Activated CD4-positive, CD25-positive, alpha-beta regulatory T cell treated with anti-CD3 and anti-CD28 coated beads, Interleukin-2, amount 50 U/mL, for 16 hours (primary cell): ENCODE measurements at regions not wholly inside any gene's neighbourhood (a gene's known extent, or its start where the extent isn't known, plus 50 kb on each side); places are given as distances from the start of the nearest gene placed in this dataset.

Experiments used
- DNase-seq: peaks from one replicate; pipeline ENCODE4 v3.0.0-alpha.2; 2020; ENCODE audit warnings: low read depth, low spot score

DNA sequence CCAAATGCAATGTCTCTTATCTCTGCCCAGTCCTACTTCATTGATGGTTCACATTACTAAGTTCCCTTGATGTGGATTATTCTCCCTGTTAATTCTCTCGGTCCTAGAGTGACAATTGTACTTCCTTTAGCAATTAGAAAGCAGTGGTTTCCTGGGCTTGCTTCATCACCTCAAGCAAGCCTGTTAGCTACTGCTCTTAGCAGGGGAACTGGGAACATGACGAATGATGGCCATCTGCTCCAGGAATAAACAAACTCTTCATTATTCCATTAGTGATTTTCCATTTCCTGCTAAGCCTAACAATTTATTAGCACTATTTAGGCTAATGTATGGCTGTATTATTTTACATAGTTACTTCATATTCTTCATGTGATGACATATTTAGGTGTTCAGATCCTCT is 331.8 kb downstream of the MTX2 start:
- no peak for DNase-seq

DNA sequence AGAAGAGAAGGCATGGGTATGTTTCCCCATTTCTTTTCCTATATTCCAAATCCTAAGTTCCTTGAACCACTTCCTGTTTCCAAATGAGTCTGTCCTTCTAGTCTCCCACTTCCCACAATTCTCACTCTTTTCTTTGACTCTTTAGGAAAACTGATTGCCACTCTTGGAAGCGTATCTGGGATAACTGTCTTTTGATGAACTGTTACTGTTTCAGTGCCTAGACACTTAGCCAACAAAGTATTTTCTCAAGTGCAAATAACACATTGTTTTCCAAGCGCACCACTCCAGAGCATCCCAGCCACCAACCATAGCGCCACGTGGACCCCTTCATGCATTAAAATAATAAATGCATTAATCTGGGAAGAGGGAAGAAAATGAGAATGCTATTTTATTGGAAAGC is 342.8 kb downstream of the MTX2 start:
- DNase-seq = no peak

DNA sequence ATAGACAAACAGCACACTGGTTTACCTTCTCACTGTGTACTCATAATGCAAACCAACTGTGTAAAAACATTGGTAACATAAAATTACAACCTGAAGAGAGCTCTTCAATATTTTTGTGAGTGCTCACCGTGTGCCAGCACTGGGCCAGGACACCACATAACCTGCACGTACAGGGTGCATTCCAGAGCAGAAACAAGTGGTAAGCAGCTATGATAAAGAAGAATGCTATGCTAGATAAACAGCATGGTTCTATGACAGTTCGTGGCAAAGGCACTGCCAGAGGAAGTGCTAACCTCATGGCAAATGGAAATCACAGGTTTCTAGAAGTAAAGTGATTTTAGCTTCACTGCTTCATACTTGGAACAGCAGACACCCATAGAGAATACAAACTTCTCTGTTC is 343.5 kb downstream of the MTX2 start:
- DNase-seq = no peak

DNA sequence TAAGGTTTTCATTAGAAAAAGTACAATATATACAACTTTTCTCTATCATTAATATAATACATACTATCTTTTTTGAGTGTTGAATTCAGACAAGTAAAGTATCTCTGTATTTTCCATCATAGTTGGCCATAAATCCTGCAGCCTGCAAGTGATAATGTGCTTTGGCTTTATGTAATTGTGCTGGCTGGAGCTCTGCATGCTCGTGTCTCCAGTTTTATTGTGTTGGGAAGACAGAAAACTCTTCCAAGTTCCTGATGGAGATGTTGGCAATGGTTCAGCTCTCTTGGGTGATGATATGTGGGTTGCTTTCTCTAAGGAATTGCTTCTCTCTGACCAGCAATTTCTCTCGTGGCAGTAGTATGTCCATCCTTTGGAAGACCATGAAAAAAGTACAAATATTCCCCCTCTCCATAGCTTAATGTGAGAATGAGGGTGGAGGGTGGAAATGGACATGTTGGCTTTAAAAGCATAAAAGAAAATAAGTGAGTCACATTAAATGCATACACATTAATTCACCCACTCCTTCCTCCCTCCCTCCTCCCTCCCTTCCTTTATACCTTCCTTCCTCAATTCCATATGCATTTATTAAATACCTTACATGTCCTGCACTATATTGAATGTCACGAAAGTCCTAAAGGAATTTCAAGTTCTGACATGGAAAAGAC is 344.2 kb downstream of the MTX2 start:
- DNase-seq = no peak

DNA sequence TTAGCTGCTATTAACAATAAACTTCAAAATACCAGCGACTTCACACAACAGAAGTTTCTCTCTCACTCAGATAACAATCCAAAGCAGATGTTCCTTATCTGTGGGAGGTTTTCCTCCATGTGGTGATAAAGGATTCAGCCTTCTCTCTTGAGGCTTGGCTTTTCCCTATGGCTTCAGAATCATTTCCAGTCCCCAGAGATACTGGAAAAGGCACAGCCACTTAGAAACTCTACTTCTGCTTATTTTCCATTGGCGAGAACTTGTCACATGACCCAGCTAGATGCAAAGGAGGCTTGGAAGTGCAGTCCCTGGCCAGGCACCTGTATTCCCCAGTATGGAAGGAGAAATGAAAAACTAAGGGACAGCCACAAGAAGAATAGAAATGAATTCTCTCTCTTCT is 344.8 kb downstream of the MTX2 start:
- no peak for DNase-seq

DNA sequence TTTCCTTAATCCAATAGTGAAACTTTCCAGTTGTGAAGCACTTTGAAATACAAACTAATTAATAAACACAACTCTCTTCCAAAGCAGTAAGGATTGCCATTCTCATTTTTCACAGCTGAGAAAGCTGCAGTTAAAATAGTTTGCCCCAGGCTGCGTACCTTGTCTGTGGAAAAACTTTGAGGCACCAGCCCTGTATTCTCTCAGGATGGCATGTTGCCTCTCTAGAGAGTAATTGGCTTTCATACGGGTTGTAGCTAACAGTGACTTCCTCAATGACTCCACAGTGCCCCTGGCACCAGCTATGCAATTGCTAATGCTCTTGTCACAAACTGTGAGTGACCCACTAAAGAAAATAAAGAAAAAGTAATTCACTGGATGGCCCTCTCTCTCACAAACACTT is 345.7 kb downstream of the MTX2 start:
- DNase-seq = no peak

DNA sequence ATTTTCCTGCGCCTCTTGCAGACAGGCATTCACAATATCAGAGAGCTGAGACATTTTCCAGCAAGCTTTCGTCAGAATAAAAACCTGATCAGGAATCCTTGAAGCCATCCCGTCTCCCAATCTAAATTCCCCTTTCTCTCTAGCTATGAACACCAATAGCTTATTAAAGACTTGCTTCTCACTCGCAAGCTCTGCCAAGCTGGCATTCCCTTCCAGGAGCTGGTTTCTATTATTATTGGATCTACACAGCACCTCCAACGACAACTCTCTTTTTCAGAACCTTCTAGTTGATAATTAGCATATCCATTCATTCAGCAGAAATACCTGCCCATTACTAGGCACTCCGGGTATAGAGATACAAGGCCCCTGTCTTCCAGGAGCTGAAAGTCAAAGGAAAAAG is 350.3 kb downstream of the MTX2 start:
- no peak for DNase-seq

DNA sequence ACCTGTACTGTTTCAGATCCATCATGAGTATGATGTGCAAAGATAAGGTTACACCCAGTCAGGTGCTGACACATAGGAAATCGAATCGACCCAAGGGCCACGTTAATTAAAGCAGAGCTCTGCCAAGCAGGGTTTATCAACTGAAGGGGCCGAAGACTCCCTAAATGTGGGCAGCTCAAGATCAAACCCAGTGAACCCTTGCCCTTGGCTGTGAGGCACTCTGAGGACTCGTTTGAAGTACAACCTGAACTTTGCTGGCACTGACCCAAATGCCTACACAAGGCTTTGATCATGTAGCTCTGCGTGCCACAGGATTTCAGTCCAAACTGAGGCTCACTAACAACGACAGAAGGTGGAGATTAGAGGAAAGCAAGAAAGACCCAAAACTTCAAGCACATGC is 352.1 kb downstream of the MTX2 start:
- DNase-seq = no peak

DNA sequence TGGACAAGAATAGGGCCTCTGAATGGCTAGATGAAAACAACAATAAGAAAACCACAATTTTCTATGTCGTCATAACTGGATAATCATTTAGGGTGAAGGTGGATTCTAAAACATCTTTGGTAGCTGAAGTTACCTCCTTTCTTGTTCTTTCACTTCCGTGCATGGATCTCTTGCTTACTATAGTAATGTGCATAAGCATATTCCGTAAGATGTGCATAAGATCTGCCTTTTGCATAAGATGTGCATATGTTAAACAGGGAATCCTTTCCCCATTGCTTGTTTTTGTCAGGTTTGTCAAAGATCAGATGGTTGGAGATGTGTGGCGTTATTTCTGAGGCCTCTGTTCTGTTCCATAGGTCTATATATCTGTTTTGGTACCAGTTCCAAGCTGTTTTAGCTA is 353.6 kb downstream of the MTX2 start:
- DNase-seq = no peak

DNA sequence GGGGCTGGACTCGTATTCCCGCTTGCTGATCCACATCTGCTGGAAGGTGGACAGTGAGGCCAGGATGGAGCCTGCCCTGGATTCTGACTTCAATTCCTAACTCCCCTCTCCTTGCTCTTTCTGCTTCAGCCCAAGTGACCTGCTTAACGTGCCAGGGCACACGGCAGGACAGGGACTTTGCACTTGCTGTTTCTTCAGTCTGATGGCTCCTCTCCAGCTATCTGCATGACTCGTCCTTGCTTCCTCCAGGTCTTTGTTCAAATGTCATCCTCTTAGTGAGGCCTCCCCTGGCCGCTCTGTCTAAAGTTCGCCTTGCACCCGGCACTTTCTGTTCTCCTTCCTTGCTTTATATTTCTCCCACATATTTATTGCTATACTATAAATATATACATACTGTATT is 357.6 kb downstream of the MTX2 start:
- no peak for DNase-seq

DNA sequence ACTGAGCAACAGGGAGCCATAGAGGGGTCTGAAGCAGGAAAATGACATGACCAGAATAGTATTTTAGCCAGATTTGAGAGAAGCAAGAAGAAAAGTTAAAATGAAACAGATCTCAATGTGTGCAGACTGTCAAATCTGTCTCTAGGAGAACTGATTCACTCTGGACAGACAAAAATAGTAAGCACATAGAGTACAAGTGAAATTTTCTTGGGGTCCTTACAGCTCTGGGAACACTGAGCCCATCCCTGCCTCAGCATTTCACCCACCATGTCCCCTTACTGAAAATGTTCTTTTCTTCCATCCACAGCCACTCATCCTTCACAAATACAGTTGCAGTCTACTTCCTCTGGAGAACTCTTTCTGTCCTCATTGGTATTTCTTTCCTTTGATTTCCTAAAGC is 359.2 kb downstream of the MTX2 start:
- no peak for DNase-seq

DNA sequence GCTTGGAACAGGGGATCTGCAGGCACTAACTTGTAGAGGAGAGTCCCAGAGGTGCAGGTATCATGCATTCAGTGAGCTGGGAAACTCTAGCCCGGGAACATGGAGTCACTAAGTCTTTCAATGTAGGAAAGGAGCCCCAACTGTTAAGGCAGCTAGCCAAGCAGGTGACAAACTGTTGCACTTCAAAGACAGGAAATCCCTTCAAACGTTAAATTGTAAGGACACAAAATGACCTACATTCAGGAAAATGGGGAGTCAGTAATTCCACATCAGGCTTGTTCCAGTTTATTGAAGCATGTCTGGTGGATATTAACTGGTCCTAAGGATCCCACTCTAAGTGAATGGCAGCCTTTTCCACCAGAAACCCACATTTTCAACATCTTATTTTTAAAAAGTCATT is 364.5 kb downstream of the MTX2 start:
- DNase-seq = no peak

DNA sequence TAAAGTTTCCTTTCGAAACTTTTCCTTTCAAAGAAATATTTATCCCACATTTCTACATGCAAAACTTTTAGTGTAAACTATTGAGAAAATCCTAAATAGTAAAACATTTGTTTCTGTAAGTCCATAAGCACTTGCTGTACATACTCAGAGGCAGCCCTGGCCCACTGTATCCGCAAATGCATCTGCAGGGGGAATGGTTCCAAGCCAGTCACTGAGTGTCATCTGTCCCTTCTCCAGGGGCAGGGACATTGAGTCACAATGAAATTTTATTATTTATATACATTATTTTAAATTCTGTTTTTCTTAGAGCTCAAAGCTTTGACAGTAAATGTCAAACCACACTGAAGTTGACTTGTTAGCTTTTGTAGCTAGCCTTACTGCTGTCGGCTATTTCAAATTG is 367.2 kb downstream of the MTX2 start:
- DNase-seq = no peak

DNA sequence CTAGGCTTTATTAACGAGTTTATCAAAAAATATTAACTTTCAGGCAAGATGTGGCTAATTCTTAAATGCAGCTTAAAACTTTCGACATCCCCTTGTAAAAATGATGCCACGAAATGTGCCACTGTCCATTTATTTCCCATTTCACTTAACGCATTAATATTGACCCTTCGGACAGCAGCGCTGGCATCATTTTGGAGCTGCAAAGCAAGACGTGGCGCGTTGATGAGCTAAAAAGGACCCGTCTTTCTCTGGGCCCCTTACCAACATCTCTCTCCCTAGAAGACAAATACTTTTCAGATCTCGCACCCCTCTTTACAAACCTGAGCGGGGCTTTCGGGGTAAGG is 367.9 kb downstream of the MTX2 start:
- no peak for DNase-seq

DNA sequence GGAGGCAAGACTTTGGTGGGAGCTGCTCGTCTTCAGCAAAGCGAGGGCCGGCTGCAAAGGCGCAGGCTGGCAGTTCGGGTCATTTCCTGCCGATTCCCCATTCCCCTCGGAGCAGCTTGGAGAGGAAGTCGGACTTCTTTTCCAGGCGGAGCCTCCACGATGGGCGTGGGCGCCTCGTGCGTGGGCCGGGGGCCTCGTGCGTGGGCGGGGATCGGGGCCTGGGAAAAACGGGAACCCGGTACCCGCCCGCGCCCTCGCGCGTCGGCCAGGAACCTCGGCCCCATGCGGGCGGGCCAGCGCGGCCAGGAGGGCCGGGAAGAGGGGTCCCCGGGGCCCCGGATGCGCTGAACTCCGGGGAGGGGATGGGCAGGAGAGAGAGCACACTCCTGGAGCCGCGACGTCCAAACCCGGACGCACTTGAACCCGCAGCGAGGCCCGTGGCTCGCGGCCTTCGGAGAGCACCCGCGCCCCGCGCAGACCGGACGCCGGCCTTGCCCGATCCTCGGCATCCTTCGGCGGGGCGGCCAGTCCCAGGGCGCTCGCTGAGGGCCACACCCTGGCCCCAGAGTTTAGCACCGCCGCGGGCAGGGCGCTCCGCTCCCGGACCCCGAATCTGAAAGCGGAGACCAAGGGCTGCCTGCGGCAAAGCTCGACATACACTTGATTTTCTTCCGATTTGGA is 368.4 kb downstream of the MTX2 start:
- no peak for DNase-seq

DNA sequence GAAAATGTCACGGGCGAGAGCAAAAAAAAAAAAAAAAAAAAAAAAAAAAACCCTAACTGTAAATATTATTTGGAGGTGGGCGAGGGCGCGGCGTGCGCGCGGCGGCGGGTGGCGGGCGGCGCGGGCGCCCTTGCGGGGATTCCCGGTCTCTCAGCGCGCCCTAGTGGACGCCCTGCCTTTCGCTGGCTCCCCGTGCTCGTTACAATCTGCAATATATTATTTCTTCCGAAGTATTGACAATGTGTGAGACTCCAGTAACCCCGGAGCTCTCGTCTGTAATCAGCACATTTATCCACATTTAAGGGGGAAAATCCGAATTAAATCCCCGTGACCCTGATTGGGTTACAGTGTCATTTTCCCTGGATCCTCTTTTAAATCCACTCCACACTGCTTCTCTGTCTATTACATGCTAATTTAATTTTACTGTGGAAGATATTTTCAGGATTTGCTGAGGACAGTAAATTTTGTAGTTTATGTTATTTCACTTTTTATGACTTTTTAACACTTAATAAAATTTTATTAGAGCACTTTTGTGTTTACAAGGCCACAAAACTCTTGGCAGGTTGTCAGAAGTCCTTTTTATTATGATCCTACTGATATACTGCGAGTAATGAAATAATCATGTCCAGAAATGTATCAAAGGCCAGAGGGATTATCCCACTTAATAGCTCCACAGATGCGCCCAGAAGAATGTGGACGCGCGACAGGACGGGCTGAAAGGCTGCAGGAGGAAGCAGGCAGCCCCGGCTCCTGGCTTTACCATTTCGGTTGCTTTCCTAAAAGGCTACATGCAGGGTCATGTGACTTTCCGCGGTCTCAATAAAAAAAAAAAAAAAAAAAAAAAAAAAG is 369.1 kb downstream of the MTX2 start:
- no peak for DNase-seq

DNA sequence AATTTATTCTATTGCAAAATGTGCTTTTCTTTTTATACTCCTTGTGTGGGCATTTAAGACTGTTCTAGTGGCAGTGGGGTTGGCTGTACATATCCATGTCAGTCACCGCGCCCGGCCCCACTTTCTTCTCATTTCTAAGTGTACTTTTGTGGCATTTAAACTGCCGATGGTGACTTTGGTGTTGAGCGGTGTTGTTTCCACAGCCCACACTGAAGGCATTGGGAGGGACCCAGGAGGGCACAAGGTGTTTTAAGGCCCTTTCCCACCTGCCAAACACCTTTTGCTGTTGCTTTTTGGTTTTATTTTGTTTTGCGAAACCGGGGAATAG is 369.7 kb downstream of the MTX2 start:
- no peak for DNase-seq

DNA sequence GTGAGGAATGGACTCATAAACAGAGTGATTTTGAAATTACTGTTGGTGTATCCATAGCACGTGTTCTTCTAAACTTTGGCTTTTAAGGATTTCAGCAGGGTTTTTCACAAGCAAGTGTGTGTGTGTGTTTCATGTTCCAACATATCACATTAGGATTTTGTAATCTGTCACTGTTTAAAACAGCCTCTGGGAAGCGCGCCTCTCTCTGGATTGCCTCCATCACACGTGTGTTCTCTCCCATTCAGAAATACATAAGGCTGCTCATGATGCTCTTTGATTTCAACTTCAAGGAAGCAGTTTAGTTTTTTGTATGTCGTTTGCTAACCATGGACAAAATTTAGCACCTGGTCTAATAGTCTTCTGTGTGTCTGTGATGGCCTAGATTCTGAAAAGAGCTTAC is 370.4 kb downstream of the MTX2 start:
- DNase-seq = no peak

DNA sequence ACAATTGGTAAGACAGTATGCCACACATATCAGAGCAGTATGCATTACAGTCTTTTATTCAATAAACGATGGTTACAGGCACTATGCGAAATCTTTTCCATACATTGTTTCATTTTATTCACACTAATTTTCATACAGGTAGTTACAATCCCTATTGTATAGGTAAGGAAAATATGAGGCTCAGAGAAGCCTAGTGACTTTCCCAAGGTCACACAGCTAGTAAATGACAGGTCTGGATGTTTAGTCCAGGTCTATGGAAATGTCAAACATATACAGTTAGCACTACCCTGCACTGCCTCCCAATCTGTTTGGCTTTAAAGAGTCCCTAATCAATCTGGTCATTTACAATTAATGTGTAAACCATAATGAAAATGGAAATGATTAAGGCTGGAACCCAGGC is 372.2 kb downstream of the MTX2 start:
- DNase-seq = no peak

DNA sequence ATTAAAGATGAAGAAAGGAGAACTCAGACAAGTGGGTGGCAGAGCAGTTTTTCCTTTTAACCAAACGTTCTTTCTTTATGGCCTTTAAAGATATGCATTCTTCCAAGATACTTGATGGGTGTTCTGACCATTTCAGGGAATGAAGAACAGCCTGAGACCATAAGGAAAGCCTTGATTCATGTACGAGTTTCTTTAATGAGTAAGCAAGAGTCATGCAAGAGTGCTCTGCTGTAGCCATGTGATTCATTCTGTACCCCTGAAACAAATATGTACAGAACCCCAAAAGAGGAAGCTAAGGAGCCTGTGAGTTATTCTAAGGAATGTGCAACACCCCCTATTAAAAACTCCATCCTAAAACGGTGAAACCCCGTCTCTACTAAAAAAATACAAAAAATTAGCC is 372.8 kb downstream of the MTX2 start:
- no peak for DNase-seq

DNA sequence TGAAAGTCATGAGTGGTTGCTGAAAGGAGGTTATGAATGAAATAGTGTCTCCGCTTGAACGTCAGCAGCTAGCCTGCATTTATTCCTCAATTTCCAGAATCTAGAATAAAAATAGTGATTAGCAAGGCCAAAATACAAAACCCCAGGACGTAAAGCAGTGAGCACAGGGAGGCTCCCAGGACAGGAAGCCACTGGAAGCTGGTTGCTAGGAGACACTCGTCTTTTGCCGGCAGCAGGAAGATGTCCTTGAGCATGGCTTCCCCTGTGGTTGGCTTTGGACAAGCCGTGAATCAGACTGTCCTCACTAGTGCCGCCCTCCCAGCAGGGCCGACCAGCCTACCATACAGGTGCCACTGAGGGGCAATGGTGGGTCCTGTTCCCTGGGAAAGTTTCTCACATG is 374.4 kb downstream of the MTX2 start:
- no peak for DNase-seq

DNA sequence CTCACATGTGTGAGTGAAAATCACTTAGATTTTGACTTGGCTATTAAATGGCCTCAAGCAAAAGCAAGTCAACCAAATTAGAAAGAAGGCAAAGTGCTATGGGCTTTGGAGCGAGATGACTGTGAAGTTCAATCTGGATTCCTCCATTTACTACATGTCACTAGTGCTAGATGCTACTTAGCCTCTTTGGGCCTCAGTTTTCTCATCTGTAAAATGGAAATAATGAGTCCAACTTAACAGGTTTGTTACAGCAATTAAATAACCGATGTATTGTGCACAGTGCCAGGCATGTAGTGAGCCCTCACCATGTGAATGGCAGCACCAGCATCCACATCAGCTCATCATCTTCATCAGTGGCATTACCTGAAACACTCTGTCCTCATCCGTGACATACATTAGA is 376.3 kb downstream of the MTX2 start:
- DNase-seq = no peak

DNA sequence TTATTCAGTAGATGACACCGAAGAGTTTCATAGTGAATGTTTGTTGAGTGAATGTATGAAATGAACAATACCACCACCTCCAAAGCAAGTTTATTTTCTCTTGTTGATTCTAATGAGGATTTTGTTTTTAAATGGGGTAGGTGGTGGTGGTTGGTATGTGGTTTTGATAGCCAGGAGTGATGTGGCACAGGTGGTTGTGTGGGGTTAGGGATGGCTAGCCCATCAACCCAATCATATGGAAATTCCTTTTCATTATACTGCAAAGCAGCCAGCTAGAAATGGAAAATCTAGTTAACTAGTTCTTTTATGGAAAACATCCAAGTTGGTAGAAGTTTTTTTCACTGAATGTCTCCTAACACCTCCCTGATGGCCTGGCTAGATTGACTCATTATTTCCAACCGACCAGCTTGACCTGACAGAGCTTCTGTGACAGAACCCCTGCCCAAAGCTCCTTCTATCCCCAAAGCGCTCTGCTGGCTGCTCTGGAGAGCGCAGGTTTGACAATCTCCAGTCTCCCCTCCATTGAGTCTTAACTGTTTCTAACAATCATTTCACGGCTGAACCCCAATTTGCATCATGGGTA is 376.9 kb downstream of the MTX2 start:
- DNase-seq = no peak
